K562 (cell line): ENCODE measurements at regions not wholly inside any gene's neighbourhood (a gene's known extent, or its start where the extent isn't known, plus 50 kb on each side); places are given as distances from the start of the nearest gene placed in this dataset.

Experiments
- YY1 ChIP-seq, 3 experiments: IDR thresholded peaks; 2 replicates each; pipeline ENCODE4 v1.6.1; 2011; ENCODE audit warnings: low read length in 2 of 3, mild to moderate bottlenecking in 2 of 3, moderate library complexity in 2 of 3, borderline replicate concordance in 1 of 3, control low read depth in 1 of 3, low read depth in 1 of 3; ENCODE audit not compliant: insufficient read depth in 3 of 3, insufficient replicate concordance in 2 of 3, control insufficient read depth in 1 of 3, insufficient read length in 1 of 3; ENCODE audit errors: extremely low read depth in 1 of 3
- TF ChIP-seq, protein P1 (sequence below): fragments of 250-450 bp; sonication (Bioruptor Pico); IDR thresholded peaks from 2 replicates; pipeline ENCODE4 v1.4.0; 2020

DNA sequence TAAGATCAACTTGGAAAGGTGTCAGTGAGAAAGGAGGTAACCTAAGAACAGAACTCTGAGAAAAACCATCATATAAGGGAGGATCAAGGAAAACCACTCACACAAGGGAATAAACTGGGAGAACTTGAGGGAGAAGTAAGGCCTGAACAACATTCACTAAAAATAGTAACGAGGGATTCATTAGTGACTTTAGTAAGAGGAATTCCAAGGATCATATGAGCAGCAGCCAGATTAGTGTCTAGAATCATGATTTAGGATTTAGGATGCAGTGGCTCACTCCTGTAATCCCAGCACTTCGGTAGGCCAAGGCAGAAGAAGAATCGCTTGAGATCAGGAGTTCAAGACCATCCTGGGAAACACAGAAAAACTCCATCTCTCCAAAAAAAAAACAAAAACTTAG lies 376.5 kb upstream of the MARCKS start:
- TF ChIP-seq, protein P1, sequence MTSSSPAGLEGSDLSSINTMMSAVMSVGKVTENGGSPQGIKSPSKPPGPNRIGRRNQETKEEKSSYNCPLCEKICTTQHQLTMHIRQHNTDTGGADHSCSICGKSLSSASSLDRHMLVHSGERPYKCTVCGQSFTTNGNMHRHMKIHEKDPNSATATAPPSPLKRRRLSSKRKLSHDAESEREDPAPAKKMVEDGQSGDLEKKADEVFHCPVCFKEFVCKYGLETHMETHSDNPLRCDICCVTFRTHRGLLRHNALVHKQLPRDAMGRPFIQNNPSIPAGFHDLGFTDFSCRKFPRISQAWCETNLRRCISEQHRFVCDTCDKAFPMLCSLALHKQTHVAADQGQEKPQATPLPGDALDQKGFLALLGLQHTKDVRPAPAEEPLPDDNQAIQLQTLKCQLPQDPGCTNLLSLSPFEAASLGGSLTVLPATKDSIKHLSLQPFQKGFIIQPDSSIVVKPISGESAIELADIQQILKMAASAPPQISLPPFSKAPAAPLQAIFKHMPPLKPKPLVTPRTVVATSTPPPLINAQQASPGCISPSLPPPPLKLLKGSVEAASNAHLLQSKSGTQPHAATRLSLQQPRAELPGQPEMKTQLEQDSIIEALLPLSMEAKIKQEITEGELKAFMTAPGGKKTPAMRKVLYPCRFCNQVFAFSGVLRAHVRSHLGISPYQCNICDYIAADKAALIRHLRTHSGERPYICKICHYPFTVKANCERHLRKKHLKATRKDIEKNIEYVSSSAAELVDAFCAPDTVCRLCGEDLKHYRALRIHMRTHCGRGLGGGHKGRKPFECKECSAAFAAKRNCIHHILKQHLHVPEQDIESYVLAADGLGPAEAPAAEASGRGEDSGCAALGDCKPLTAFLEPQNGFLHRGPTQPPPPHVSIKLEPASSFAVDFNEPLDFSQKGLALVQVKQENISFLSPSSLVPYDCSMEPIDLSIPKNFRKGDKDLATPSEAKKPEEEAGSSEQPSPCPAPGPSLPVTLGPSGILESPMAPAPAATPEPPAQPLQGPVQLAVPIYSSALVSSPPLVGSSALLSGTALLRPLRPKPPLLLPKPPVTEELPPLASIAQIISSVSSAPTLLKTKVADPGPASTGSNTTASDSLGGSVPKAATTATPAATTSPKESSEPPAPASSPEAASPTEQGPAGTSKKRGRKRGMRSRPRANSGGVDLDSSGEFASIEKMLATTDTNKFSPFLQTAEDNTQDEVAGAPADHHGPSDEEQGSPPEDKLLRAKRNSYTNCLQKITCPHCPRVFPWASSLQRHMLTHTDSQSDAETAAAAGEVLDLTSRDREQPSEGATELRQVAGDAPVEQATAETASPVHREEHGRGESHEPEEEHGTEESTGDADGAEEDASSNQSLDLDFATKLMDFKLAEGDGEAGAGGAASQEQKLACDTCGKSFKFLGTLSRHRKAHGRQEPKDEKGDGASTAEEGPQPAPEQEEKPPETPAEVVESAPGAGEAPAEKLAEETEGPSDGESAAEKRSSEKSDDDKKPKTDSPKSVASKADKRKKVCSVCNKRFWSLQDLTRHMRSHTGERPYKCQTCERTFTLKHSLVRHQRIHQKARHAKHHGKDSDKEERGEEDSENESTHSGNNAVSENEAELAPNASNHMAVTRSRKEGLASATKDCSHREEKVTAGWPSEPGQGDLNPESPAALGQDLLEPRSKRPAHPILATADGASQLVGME (CRISPR knock-in tag): no peak
- no peak for TF ChIP-seq YY1 (IDR thresholded peaks at IDR 0.05; ENCODE audit: borderline replicate concordance in 1 of 3, control insufficient read depth in 1 of 3, extremely low read depth in 1 of 3, insufficient read depth in 3 of 3, insufficient read length in 1 of 3, insufficient replicate concordance in 2 of 3, low read depth in 1 of 3, low read length in 2 of 3)
